ENCODE measurements at regions not wholly inside any gene's neighbourhood (a gene's known extent, or its start where the extent isn't known, plus 50 kb on each side); places are given as distances from the start of the nearest gene placed in this dataset.
"Not testable (repeated sequence)": the region's sequence is repeated elsewhere in the genome, so short reads cannot be mapped to it uniquely, and the experiment has no call there.

DNA sequence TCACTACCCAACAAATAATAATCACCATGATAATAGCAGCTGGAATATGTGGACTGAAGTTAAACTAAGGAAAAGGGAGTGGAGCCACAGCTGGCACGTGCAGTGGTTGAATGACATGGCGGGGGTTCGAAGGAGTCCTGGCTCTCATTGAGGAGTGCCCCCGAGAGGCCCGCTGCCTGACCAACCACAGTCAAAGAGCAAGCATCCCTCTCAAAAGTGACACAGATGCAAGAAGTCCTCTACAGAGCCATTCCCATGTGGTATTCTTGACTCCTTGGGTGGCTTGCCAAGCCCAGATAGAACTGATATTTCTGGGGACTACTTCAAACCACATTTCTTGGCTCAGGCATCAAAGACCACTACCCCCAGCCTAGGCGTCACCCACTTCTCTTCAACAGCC is 405.1 kb downstream of the TNS1 start:
- no peak overlapping the region for H3K27ac ChIP-seq (ENCODE audit: low read depth, low read length)
- H3K27me3 ChIP-seq (ENCODE audit: control insufficient read depth in 5 of 5, insufficient read depth in 4 of 5, low read length in 5 of 5) = no peaks in the 10 kb centered on the region
- no peaks in the 10 kb centered on the region for H3K36me3 ChIP-seq (ENCODE audit: control insufficient read depth in 5 of 5, insufficient read depth in 5 of 5, low read length in 5 of 5)
- H3K9ac ChIP-seq (ENCODE audit: low read length in 5 of 5) = no peak overlapping the region
- H3K4me3 ChIP-seq (ENCODE audit: low read depth in 1 of 5, low read length in 5 of 5) = no peak overlapping the region
- H3K4me1 ChIP-seq (ENCODE audit: control insufficient read depth in 5 of 5, insufficient read depth in 5 of 5, low read length in 5 of 5) = peaks cover 0 to 4% (median 0%) of the 10 kb centered on the region in 5 donors
- H3K9me3 ChIP-seq (ENCODE audit: control insufficient read depth in 5 of 5, low read length in 5 of 5) = no peaks in the 10 kb centered on the region

GRCh38 chr2:217597145-217597544 is 405.6 kb downstream of the TNS1 start:
- no peak overlapping the region for H3K4me3 ChIP-seq (ENCODE audit: low read depth in 1 of 5, low read length in 5 of 5)
- no peak overlapping the region for H3K27ac ChIP-seq (ENCODE audit: low read depth, low read length)
- no peaks in the 10 kb centered on the region for H3K27me3 ChIP-seq (ENCODE audit: control insufficient read depth in 5 of 5, insufficient read depth in 4 of 5, low read length in 5 of 5)
- no peaks in the 10 kb centered on the region for H3K9me3 ChIP-seq (ENCODE audit: control insufficient read depth in 5 of 5, low read length in 5 of 5)
- H3K9ac ChIP-seq (ENCODE audit: low read length in 5 of 5) = no peak overlapping the region
- H3K36me3 ChIP-seq (ENCODE audit: control insufficient read depth in 5 of 5, insufficient read depth in 5 of 5, low read length in 5 of 5) = no peaks in the 10 kb centered on the region
- H3K4me1 ChIP-seq (ENCODE audit: control insufficient read depth in 5 of 5, insufficient read depth in 5 of 5, low read length in 5 of 5) = peaks cover 0 to 4% (median 0%) of the 10 kb centered on the region in 5 donors

GRCh38 chr2:217593732-217594131 is 409.1 kb downstream of the TNS1 start:
- H3K27ac ChIP-seq (ENCODE audit: low read depth, low read length) = no peak overlapping the region
- no peak overlapping the region for H3K4me3 ChIP-seq (ENCODE audit: low read depth in 1 of 5, low read length in 5 of 5)
- H3K36me3 ChIP-seq (ENCODE audit: control insufficient read depth in 5 of 5, insufficient read depth in 5 of 5, low read length in 5 of 5) = no peaks in the 10 kb centered on the region
- no peaks in the 10 kb centered on the region for H3K27me3 ChIP-seq (ENCODE audit: control insufficient read depth in 5 of 5, insufficient read depth in 4 of 5, low read length in 5 of 5)
- no peaks in the 10 kb centered on the region for H3K9me3 ChIP-seq (ENCODE audit: control insufficient read depth in 5 of 5, low read length in 5 of 5)
- peaks cover 0 to 4% (median 0%) of the 10 kb centered on the region in 5 donors for H3K4me1 ChIP-seq (ENCODE audit: control insufficient read depth in 5 of 5, insufficient read depth in 5 of 5, low read length in 5 of 5)
- H3K9ac ChIP-seq (ENCODE audit: low read length in 5 of 5) = no peak overlapping the region

DNA sequence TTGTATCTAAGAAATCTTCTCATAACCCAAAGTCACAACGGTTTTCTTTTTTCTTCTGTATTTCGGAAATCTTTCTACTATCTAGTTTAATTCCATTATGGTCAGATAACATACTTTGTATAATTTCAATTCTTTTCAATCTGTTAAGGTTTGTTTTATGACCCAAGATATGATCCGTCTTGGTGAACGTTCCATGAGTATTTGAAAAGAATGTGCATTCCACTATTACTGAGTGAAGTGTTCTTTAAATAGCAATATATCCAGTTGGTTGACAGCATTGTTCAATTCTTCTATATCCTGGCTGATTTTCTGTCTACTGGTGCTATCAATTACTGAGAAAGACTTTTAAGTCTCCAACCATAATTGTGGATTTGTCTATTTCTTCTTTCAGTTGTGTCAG is 414.5 kb downstream of the TNS1 start:
- H3K27ac ChIP-seq (ENCODE audit: low read depth, low read length) = no peak overlapping the region
- H3K9me3 ChIP-seq (ENCODE audit: control insufficient read depth in 5 of 5, low read length in 5 of 5) = no peaks in the 10 kb centered on the region
- H3K27me3 ChIP-seq (ENCODE audit: control insufficient read depth in 5 of 5, insufficient read depth in 4 of 5, low read length in 5 of 5) = no peaks in the 10 kb centered on the region
- H3K4me3 ChIP-seq (ENCODE audit: low read depth in 1 of 5, low read length in 5 of 5) = no peak overlapping the region
- no peaks in the 10 kb centered on the region for H3K36me3 ChIP-seq (ENCODE audit: control insufficient read depth in 5 of 5, insufficient read depth in 5 of 5, low read length in 5 of 5)
- H3K4me1 ChIP-seq (ENCODE audit: control insufficient read depth in 5 of 5, insufficient read depth in 5 of 5, low read length in 5 of 5) = peaks cover 0 to 7% (median 0%) of the 10 kb centered on the region in 5 donors
- no peak overlapping the region for H3K9ac ChIP-seq (ENCODE audit: low read length in 5 of 5)

GRCh38 chr2:217585362-217585761 is 417.4 kb downstream of the TNS1 start:
- Histone ChIP-seq H3K9ac (ENCODE audit: low read length in 5 of 5) (no peak overlapping the region), H3K4me1 (ENCODE audit: control insufficient read depth in 5 of 5, insufficient read depth in 5 of 5, low read length in 5 of 5) (peaks cover 0 to 21% (median 10%) of the 10 kb centered on the region in 5 donors), H3K27ac (ENCODE audit: low read depth, low read length) (no peak overlapping the region), H3K27me3 (ENCODE audit: control insufficient read depth in 5 of 5, insufficient read depth in 4 of 5, low read length in 5 of 5) (no peaks in the 10 kb centered on the region), H3K9me3 (ENCODE audit: control insufficient read depth in 5 of 5, low read length in 5 of 5) (no peaks in the 10 kb centered on the region), H3K36me3 (ENCODE audit: control insufficient read depth in 5 of 5, insufficient read depth in 5 of 5, low read length in 5 of 5) (no peaks in the 10 kb centered on the region), H3K4me3 (ENCODE audit: low read depth in 1 of 5, low read length in 5 of 5) (no peak overlapping the region)

DNA sequence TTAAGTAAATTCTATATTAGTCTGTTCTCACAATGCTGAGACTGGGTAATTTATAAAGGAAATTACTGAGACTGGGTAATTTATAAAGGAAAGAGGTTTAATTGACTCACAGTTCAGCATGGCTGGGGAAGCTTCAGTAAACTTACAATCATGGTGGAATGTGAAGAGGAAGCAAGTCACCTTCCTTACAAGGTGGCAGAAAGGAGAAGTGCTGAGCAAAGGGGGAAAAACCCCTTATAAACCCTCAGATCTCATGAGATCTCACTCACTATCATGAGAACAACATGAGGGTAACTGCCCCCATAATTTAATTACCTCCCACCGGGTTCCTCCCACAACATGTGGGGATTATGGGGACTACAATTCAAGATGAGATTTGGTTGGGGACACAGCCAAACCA is 422.4 kb downstream of the TNS1 start:
- not testable (repeated sequence) for H3K27ac ChIP-seq (ENCODE audit: low read depth, low read length); H3K9me3 ChIP-seq (ENCODE audit: control insufficient read depth in 5 of 5, low read length in 5 of 5); H3K27me3 ChIP-seq (ENCODE audit: control insufficient read depth in 5 of 5, insufficient read depth in 4 of 5, low read length in 5 of 5); H3K9ac ChIP-seq (ENCODE audit: low read length in 5 of 5); H3K36me3 ChIP-seq (ENCODE audit: control insufficient read depth in 5 of 5, insufficient read depth in 5 of 5, low read length in 5 of 5); H3K4me3 ChIP-seq (ENCODE audit: low read depth in 1 of 5, low read length in 5 of 5)
- peaks cover 0 to 21% (median 10%) of the 10 kb centered on the region in 5 donors for H3K4me1 ChIP-seq (ENCODE audit: control insufficient read depth in 5 of 5, insufficient read depth in 5 of 5, low read length in 5 of 5)

DNA sequence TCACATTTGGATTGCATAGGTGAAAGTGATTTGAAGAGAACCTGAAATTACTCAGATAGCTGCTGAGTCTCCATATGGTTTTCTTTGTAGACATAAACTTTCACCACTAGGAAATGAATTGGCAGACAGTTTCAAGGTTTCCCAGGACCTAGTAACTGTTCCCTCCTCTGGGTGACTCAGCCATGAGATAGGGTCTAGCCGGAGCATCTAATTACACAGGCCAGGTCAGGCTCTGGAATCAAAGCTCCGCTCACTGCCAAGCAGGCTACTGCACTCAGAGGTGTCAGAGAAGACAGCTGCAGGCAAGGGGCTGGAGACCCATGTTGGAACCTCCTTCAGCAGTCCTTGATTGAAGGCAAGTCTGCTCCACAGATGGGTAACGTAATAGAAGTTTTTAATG is 429.2 kb downstream of the TNS1 start:
- Histone ChIP-seq H3K27ac (ENCODE audit: low read depth, low read length) (no peak overlapping the region), H3K27me3 (ENCODE audit: control insufficient read depth in 5 of 5, insufficient read depth in 4 of 5, low read length in 5 of 5) (no peaks in the 10 kb centered on the region), H3K4me1 (ENCODE audit: control insufficient read depth in 5 of 5, insufficient read depth in 5 of 5, low read length in 5 of 5) (peaks cover 0 to 1% (median 0%) of the 10 kb centered on the region in 5 donors), H3K9me3 (ENCODE audit: control insufficient read depth in 5 of 5, low read length in 5 of 5) (no peaks in the 10 kb centered on the region), H3K9ac (ENCODE audit: low read length in 5 of 5) (no peak overlapping the region), H3K36me3 (ENCODE audit: control insufficient read depth in 5 of 5, insufficient read depth in 5 of 5, low read length in 5 of 5) (peaks cover 0 to 3% (median 0%) of the 10 kb centered on the region in 5 donors), H3K4me3 (ENCODE audit: low read depth in 1 of 5, low read length in 5 of 5) (no peak overlapping the region)

DNA sequence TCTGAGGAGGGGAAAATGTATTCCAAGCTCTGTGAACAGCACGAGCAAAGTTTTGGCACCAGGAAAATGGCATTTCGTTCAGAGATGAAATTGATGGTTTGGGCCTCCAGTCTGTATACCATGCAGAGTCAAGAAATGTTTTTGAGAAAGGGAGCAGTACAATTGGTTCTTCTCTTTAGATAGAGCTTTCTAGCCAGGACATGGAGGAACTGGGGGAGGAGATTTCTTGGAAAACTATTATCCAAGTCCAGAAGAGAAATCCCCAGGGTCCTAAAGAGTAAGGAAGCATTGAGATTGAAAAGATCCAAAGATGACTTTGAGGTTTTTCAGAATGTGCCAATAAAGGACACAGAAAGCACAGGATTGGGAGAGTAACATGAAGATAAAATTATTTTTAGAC is 432.4 kb downstream of the TNS1 start:
- Histone ChIP-seq H3K27ac (ENCODE audit: low read depth, low read length) (no peak overlapping the region), H3K36me3 (ENCODE audit: control insufficient read depth in 5 of 5, insufficient read depth in 5 of 5, low read length in 5 of 5) (peaks cover 0 to 4% (median 2%) of the 10 kb centered on the region in 5 donors), H3K9ac (ENCODE audit: low read length in 5 of 5) (no peak overlapping the region), H3K4me3 (ENCODE audit: low read depth in 1 of 5, low read length in 5 of 5) (no peak overlapping the region), H3K4me1 (ENCODE audit: control insufficient read depth in 5 of 5, insufficient read depth in 5 of 5, low read length in 5 of 5) (peaks cover 0 to 6% (median 4%) of the 10 kb centered on the region in 5 donors), H3K9me3 (ENCODE audit: control insufficient read depth in 5 of 5, low read length in 5 of 5) (no peaks in the 10 kb centered on the region), H3K27me3 (ENCODE audit: control insufficient read depth in 5 of 5, insufficient read depth in 4 of 5, low read length in 5 of 5) (no peaks in the 10 kb centered on the region)

DNA sequence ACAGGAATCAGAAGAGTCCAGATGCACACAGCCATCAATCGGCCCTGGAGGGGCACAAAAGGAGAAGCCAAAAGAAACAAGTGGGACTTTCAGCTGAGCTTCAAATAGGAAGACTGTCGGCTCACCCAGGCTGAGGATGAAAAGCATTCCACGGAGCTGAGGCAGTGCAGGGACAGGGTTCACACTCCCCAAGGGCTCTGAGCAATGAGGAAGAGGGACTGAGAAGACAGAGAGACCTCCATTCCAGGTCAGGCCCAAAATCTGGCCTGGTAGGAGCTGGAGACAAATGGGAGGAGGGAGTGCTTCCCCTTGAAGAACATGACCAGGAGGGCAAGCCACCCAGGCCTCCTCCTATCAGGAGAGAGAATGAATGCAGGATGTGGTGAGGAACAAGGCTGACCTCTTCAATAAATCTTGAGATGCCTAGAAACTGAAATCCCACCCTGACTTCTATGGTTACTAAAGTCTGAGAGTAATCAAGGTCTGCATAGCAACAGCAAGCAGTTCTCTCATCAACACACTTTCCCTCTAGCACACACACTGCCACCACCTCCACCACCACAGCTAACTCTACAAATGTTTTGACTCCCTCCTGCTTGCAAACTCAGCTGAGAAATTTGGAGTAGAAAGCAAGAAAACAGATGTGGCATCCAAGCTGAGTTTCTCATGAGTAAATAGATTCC is 434.4 kb downstream of the TNS1 start:
- Histone ChIP-seq H3K27me3 (ENCODE audit: control insufficient read depth in 5 of 5, insufficient read depth in 4 of 5, low read length in 5 of 5) (no peaks in the 10 kb centered on the region), H3K4me1 (ENCODE audit: control insufficient read depth in 5 of 5, insufficient read depth in 5 of 5, low read length in 5 of 5) (peaks cover 0 to 6% (median 4%) of the 10 kb centered on the region in 5 donors), H3K36me3 (ENCODE audit: control insufficient read depth in 5 of 5, insufficient read depth in 5 of 5, low read length in 5 of 5) (peaks cover 0 to 4% (median 3%) of the 10 kb centered on the region in 5 donors), H3K9me3 (ENCODE audit: control insufficient read depth in 5 of 5, low read length in 5 of 5) (no peaks in the 10 kb centered on the region), H3K4me3 (ENCODE audit: low read depth in 1 of 5, low read length in 5 of 5) (no peak overlapping the region), H3K9ac (ENCODE audit: low read length in 5 of 5) (no peak overlapping the region), H3K27ac (ENCODE audit: low read depth, low read length) (no peak overlapping the region)

DNA sequence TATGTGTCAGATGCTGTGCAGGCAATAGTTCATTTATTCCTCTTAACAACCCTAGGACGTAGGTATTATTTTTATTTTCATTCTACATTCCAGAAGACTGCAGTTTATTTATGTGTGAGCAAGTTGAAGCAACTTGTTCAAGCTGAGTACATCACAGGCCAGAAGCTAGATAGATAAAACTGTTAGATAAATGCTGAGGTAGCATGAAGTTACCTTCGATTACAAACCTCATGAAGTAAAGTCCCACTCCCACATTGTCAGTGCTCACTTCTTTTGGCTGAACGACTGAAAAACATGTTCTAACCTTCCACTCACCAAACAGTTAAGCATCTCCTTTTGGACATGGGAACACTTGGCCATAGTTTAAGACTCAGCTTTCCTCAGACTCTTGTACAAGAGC is 439.2 kb downstream of the TNS1 start:
- Histone ChIP-seq H3K4me3 (ENCODE audit: low read depth in 1 of 5, low read length in 5 of 5) (no peak overlapping the region), H3K9ac (ENCODE audit: low read length in 5 of 5) (no peak overlapping the region), H3K27ac (ENCODE audit: low read depth, low read length) (no peak overlapping the region), H3K36me3 (ENCODE audit: control insufficient read depth in 5 of 5, insufficient read depth in 5 of 5, low read length in 5 of 5) (peaks cover 0 to 6% (median 3%) of the 10 kb centered on the region in 5 donors), H3K9me3 (ENCODE audit: control insufficient read depth in 5 of 5, low read length in 5 of 5) (peaks cover 0 to 3% (median 0%) of the 10 kb centered on the region in 5 donors), H3K27me3 (ENCODE audit: control insufficient read depth in 5 of 5, insufficient read depth in 4 of 5, low read length in 5 of 5) (no peaks in the 10 kb centered on the region), H3K4me1 (ENCODE audit: control insufficient read depth in 5 of 5, insufficient read depth in 5 of 5, low read length in 5 of 5) (peaks cover 0 to 6% (median 3%) of the 10 kb centered on the region in 5 donors)
